NCI-H69 (cell line): ENCODE measurements at regions not wholly inside any gene's neighbourhood (a gene's known extent, or its start where the extent isn't known, plus 50 kb on each side); places are given as distances from the start of the nearest gene placed in this dataset.

ENCODE experiments used
- DNase-seq: peaks from one replicate; lab custom pipeline; 2025; lab: John Stamatoyannopoulos, UW

- DNase-seq, result no peak
These were observed 474.3 kb downstream of the RSL24D1 start for GRCh38 chr15:54722342-54722986.

GRCh38 chr15:54719325-54719724 lies 477.4 kb downstream of the RSL24D1 start:
- no peak for DNase-seq

GRCh38 chr15:54707805-54708752 lies 488.7 kb downstream of the RSL24D1 start:
- no peak for DNase-seq

GRCh38 chr15:54687628-54688027 lies 509.1 kb downstream of the RSL24D1 start:
- no peak for DNase-seq
